22Rv1 (cell line): ENCODE measurements at regions not wholly inside any gene's neighbourhood (a gene's known extent, or its start where the extent isn't known, plus 50 kb on each side); places are given as distances from the start of the nearest gene placed in this dataset.

ENCODE experiments used
- CTCF ChIP-seq: fragments of 450-650 bp; IDR thresholded peaks from 2 replicates; pipeline ENCODE4 v1.5.1; 2017; ENCODE audit warnings: mild to moderate bottlenecking
- ZFX ChIP-seq: fragments of 450-650 bp; IDR thresholded peaks from 2 replicates; pipeline ENCODE4 v1.6.1; 2017; ENCODE audit warnings: antibody characterized with exemption, borderline replicate concordance

DNA sequence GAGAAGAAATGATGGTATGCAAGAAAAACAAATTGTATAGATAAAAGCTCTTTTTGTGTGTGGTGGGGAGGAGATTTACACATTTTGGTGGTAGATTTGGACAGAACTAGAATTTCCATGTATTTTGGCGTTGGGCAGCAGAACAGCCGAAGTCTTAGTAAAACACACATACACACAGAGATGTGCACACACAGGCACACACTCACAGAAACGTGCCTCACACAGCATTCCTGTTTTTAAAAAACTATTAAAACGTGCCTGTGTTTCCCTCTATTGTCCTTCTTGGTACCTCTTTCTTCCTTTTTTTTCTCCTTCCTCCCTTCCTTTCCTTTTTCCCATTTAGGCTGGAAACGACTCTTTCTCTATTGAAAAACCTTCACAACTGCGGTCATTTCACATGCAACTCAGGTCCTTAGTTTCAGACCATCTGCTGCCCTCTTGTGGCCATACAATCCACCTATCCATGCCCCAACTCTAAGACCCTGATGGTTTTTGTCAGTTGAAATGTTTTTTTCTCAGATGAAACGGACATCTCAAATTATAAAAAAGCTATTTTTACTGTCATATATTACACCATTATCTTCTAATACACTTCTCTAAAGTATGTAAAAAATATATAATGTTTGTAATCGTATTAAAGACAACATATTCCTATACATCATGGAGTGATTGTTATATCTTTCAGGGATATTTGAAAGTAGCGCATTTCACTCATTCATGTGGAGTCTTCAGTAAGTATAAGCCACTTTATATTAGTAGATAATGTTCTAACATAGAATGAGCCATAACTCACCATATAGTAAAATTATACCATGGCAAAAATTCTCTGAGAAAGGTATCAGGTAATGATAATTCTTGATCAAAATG is 386.7 kb upstream of the NOVA1 start:
- TF ChIP-seq CTCF (peak; percentile 84), ZFX (no peak)
